ENCODE measurements at regions not wholly inside any gene's neighbourhood (a gene's known extent, or its start where the extent isn't known, plus 50 kb on each side); places are given as distances from the start of the nearest gene placed in this dataset.

DNA sequence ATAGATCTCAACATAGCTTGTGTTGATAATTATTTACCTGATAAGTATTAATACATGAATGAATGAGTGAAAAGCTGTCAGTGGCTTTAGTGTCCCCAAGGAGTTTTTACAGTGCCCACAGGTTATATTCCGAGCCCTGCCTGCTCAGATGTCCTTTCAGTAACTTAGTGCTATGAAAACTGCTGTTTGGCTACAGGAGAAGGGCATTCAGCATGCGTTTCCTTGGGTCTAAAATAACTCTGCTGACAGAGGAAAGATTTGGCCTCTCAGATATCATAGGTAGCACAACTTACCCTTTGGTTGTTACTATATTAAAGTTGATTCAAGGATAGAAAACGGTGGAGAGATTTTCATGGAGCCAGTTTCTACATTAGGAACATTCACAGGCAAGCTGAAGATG is 241.0 kb downstream of the ETAA1 start:
- no peak for ATAC-seq (replicated peaks)
- peaks cover 3% of the 10 kb centered on the region for H3K9me3 Mint-ChIP-seq
- H3K4me3 Mint-ChIP-seq = no peak overlapping the region
- H3K27me3 Mint-ChIP-seq = peaks cover 11% of the 10 kb centered on the region
- no peaks in the 10 kb centered on the region for H3K4me1 Mint-ChIP-seq
- H3K27ac Mint-ChIP-seq = no peak overlapping the region
- no peaks in the 10 kb centered on the region for H3K36me3 Mint-ChIP-seq (ENCODE audit: low read depth)

DNA sequence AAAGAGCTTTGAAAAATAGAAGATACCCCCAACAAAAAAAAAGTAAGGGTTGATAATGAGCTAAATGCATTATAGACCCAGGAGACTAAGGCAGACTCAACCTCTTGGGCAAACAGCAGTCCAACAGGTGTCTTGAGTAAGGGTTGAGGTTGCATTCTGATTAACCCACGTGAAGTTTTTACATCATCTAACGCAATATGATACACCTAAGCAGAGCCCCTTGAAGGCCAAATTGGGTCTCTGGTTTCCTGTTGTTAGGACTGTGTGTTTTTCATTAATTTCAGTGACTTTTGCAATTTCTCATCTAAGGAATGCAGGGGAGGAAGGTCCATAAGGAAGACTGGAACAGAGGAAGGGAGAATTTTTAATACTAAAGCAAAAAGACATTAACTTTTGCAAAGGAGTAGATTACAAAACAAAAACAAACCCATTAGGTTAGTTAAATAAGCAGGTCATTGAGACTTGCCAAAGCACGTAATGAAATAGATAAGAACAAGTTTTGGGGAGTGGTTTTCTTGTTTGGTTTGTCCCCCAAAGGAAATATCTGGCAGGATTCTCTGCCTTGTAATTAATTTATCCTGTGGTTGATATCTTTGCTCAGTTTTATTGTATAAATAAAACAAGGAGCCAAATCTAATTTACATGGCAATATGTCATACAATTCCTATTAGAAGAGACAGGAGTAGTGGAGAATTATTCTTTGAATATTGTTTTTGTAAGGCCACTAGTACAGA is 244.3 kb downstream of the ETAA1 start:
- H3K36me3 Mint-ChIP-seq (ENCODE audit: low read depth) = no peaks in the 10 kb centered on the region
- ATAC-seq (replicated peaks) = no peak
- H3K27ac Mint-ChIP-seq = no peak overlapping the region
- H3K4me3 Mint-ChIP-seq = no peak overlapping the region
- peaks cover 19% of the 10 kb centered on the region for H3K27me3 Mint-ChIP-seq
- H3K4me1 Mint-ChIP-seq = no peaks in the 10 kb centered on the region
- H3K9me3 Mint-ChIP-seq = peaks cover 6% of the 10 kb centered on the region

DNA sequence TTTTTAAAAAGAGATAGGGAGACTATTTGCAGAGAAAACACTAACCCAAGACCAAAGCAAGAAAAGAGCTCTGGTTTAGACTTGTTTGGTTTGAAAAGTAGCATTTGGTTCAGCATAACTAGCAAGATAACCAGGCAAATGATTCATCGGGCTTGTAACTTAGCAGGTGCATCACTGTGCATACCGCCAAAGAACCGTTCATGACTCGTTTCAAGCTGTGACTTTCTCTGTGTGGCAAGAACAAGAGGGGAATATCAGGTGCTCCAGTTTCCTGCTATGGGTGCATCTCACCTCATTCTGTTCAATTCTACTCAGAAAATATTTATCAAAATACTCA is 244.9 kb downstream of the ETAA1 start:
- Mint-ChIP-seq H3K36me3 (ENCODE audit: low read depth) (no peaks in the 10 kb centered on the region), H3K9me3 (peaks cover 6% of the 10 kb centered on the region), H3K4me1 (no peaks in the 10 kb centered on the region), H3K27ac (no peak overlapping the region), H3K4me3 (no peak overlapping the region), H3K27me3 (peaks cover 19% of the 10 kb centered on the region)
- no peak for ATAC-seq (replicated peaks)

DNA sequence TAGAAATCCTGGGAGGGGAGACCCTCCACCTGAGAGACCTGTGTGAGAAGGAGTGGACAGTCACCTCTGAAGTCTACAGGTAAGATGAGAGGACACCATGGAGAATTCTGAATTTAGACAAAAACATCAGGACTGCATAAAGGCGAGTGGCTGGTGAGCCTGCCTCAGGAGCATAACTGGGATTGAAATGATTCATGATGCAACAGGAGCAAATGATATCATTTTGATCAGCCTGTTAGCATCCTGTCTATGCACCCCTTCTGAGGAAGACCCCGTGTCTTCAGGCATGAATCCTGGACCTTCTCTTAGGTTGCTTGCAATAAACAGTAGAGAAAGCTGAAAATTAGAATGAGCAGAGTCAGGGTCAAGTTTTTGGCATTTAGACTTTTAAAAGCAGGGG is 245.8 kb downstream of the ETAA1 start:
- peaks cover 6% of the 10 kb centered on the region for H3K9me3 Mint-ChIP-seq

DNA sequence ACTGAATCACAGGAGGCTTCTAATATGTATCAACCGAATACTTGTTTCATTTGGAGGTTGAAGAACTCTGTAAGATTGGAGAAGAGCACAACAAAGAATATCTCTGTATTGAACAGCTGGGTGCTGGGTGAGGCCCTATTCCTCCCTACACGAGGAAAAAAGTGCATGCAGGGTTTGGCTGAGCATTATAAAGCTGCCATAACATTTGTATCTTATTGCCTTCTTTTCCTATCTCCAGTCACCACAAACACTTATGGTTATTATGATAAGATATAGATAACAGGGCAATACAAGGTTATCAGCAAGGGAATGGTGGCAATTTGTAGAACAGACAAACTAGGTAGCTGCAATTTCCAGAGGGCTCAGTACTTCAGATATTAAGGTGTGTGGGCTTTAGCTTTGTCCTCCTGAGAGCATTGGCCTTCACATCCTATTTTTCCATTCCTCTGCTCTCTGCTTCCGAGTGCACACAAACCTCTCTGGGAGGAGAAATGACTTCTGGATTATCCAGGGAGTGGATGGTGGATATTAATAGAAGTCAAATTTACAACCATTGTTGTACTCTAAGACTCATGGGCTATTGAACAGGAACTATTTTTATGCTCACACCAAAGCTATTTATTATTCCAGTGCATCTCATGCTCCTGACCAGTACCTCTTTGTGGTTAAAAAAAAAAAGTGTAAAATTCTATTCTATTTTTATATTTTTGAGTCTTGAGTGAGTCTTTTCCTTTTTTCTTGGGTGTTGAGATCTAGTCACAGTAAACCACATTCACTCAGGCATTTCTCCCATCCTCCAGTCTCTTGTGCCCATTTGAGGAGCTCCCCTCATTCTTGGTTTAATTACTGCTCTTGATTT is 248.4 kb downstream of the ETAA1 start:
- no peaks in the 10 kb centered on the region for H3K4me1 Mint-ChIP-seq
- peaks cover 25% of the 10 kb centered on the region for H3K27me3 Mint-ChIP-seq
- H3K4me3 Mint-ChIP-seq = no peak overlapping the region
- no peak for ATAC-seq (replicated peaks)
- no peaks in the 10 kb centered on the region for H3K36me3 Mint-ChIP-seq (ENCODE audit: low read depth)
- H3K9me3 Mint-ChIP-seq = peaks cover 6% of the 10 kb centered on the region
- H3K27ac Mint-ChIP-seq = no peak overlapping the region

More for the DNA sequence above, 245.8 kb downstream of the ETAA1 start:
- no peak overlapping the region for H3K4me3 Mint-ChIP-seq
- H3K27ac Mint-ChIP-seq = no peak overlapping the region
- H3K36me3 Mint-ChIP-seq (ENCODE audit: low read depth) = no peaks in the 10 kb centered on the region
- ATAC-seq (replicated peaks) = no peak
- peaks cover 13% of the 10 kb centered on the region for H3K27me3 Mint-ChIP-seq
- H3K4me1 Mint-ChIP-seq = no peaks in the 10 kb centered on the region

DNA sequence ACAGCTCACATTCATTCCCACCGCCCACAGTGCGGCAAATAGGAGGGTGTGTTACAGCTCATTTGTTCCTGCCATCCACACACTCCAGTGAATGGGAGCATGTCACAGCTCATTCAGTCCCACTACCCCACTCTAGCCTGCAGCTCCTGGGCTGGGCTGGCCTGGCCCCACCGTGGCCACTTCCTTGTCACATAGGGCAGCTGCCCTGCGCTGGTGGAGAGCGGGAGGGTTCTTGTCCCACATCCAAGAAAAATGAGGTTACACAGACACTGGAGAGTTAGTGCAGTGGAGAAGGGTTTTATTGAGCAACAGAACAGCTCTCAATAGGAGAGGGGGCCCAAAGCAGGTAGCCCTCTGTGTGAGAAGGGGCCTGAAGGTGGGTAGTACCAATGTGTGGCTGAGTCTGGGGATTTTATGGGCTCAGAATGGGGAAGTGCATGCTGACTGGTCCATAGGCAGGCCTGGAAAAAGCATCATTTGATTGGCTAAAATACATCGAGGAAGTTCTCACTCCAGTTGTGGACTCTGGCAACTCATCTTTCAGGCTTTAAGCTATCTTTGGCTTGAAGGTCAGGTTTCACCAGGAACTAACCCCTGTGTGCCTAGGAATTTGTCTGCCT is 249.7 kb downstream of the ETAA1 start:
- Mint-ChIP-seq H3K4me3 (no peak overlapping the region), H3K27ac (no peak overlapping the region)
- ATAC-seq (replicated peaks) = no peak

DNA sequence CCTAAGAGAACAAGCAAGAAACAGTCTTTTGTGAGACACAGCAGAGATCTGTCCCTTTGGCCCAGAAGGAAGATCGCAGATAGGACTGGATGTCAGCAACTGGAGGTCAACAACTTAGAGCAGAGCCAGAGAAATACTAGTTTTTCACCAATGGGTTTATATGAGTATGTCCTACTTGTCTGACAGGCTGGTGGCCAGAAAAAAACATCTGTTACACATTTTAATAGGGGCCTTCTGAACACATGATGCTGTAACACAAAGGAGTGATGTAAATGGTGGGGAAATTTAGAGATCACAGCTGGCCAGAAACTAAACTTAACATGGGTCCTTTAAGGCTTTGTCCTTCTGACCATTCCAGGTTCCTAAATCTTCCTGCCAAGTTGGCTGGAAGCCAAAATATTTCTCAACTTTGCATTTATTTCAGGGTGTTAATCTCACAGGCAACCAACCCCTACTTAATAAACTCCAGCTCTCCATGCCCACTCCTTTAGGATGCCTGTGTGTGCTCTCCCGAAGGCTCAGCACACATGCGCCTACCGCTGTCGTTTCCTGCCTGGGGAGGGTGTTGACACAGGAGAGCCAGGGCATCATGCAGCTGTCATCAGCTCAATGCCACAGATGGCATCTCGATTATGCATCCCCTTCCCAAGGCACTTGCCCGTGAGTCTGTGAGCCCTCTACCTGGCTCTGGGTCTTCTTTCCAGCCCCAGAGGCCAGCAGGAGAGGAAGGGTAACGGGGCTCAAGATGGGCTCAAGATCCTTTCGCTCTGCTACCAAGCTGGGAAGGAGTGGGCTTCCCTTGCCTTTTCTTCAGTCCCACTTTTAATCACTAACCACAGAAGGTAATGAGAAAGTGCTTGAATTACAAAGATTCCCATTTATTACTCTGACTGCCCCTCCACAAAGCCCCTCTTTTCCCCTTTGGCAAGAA is 252.5 kb downstream of the ETAA1 start:
- no peaks in the 10 kb centered on the region for H3K36me3 Mint-ChIP-seq (ENCODE audit: low read depth)
- ATAC-seq (replicated peaks) = no peak
- H3K4me1 Mint-ChIP-seq = no peaks in the 10 kb centered on the region
- peaks cover 19% of the 10 kb centered on the region for H3K27me3 Mint-ChIP-seq
- no peak overlapping the region for H3K27ac Mint-ChIP-seq
- peaks cover 10% of the 10 kb centered on the region for H3K9me3 Mint-ChIP-seq
- H3K4me3 Mint-ChIP-seq = no peak overlapping the region

More for the DNA sequence above, 249.7 kb downstream of the ETAA1 start:
- no peaks in the 10 kb centered on the region for H3K4me1 Mint-ChIP-seq
- H3K27me3 Mint-ChIP-seq = peaks cover 22% of the 10 kb centered on the region
- peaks cover 6% of the 10 kb centered on the region for H3K9me3 Mint-ChIP-seq
- H3K36me3 Mint-ChIP-seq (ENCODE audit: low read depth) = no peaks in the 10 kb centered on the region

DNA sequence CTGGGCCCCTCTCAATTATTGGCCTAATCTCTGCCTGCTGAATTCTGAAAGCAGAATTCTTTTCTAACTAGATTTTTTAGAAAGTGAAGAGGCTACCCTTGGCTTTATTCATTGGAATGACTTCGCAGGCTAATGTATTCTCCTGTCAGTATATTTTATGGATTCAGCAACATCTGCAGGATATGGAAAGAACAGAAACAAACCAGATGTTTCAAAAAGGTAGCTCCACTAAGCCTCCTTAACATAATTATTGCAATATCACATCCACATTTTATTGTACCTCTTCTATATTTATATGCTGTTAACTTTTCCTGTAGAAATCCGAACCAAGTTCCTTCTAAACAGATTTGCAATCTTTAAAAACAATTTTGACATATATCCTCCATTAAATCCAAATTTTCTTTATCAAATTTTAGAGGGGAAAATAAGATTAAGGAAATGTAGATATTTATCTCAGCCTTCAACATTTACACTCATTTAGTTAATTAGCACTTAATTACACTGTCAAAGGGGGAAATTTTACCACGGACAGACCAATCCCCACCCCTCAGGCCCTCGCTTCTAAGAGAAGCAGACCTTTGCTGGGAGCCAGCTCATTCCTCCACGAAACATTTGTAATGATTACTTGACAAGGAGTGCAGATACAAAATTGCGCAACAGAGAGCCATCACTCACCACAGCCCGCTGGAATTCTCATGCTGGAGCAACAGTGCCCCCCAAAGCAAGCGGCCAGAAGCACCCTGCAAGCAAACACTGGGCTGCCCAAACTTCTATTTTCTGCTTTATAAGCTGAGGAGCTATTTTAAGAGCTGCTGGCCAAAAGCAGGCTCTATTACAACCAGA is 253.4 kb downstream of the ETAA1 start:
- no peak overlapping the region for H3K4me3 Mint-ChIP-seq
- H3K27me3 Mint-ChIP-seq = peaks cover 19% of the 10 kb centered on the region
- no peak overlapping the region for H3K27ac Mint-ChIP-seq
- peaks cover 10% of the 10 kb centered on the region for H3K9me3 Mint-ChIP-seq
- ATAC-seq (replicated peaks) = no peak
- H3K36me3 Mint-ChIP-seq (ENCODE audit: low read depth) = no peaks in the 10 kb centered on the region
- H3K4me1 Mint-ChIP-seq = no peaks in the 10 kb centered on the region

DNA sequence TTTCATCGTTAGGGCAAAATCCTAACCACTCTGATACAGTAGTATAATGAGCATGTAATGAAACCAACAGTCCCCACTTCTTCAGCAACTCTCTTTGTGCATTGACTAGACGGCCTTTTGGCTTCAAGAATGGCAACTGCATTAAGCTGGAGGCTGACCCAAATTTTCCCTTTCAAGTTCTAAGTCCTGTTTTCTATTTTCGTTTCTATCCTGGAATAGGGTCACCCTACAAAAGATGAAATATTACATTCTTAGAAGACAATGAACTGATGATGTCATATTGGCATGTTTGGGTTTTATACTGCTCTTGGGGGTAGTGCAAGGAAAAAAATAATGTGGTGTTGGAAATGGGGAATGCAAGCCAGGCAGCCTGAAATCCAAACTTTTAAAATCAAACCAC is 254.4 kb downstream of the ETAA1 start:
- no peak overlapping the region for H3K4me3 Mint-ChIP-seq
- H3K36me3 Mint-ChIP-seq (ENCODE audit: low read depth) = no peaks in the 10 kb centered on the region
- no peaks in the 10 kb centered on the region for H3K4me1 Mint-ChIP-seq
- H3K27ac Mint-ChIP-seq = no peak overlapping the region
- no peak for ATAC-seq (replicated peaks)
- peaks cover 10% of the 10 kb centered on the region for H3K9me3 Mint-ChIP-seq
- H3K27me3 Mint-ChIP-seq = peaks cover 19% of the 10 kb centered on the region

DNA sequence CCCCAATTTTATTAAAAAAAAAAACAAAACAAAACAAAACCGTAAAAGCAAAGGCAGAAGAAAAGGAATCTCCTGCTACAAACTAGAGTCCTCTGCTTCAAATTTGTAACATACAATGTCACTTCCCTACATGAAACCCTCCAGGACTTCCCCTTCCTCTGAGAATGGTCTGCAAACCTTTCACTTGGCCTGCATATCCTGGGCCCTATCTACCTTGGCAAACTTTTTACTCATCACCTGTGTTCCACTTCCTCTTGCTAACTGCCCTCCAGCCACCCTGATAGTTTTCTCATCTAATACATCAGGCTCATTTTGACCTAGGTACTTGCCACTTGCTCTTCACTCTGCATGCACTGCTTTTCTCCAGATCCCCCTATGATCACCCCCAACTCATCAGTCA is 255.5 kb downstream of the ETAA1 start:
- H3K27ac Mint-ChIP-seq = no peak overlapping the region
- H3K4me3 Mint-ChIP-seq = no peak overlapping the region
- ATAC-seq (replicated peaks) = no peak
- no peaks in the 10 kb centered on the region for H3K36me3 Mint-ChIP-seq (ENCODE audit: low read depth)
- peaks cover 10% of the 10 kb centered on the region for H3K9me3 Mint-ChIP-seq
- H3K27me3 Mint-ChIP-seq = peaks cover 19% of the 10 kb centered on the region
- H3K4me1 Mint-ChIP-seq = no peaks in the 10 kb centered on the region

DNA sequence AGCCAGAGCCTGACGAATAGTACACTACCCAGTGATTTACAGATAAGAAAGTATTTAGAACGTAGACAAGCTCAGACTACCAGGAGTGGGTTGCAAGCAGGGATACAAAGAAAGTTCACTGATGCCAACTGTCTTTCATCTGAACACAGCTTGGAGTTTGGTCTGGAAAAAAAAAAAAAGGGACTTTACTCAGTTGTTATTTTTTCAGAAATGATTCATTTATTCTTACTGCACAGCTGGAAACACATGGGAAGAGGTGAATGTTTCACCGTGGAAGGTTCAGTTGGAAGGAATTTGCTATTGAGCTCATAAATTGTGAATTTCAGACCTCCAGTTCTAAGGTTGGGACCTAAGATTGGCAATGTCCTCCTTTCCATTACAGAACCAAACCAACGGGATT is 259.7 kb downstream of the ETAA1 start:
- no peak for ATAC-seq (replicated peaks)
- Mint-ChIP-seq H3K36me3 (ENCODE audit: low read depth) (no peaks in the 10 kb centered on the region), H3K27ac (no peak overlapping the region), H3K4me3 (no peak overlapping the region), H3K4me1 (no peaks in the 10 kb centered on the region), H3K9me3 (peaks cover 10% of the 10 kb centered on the region), H3K27me3 (peaks cover 7% of the 10 kb centered on the region)

DNA sequence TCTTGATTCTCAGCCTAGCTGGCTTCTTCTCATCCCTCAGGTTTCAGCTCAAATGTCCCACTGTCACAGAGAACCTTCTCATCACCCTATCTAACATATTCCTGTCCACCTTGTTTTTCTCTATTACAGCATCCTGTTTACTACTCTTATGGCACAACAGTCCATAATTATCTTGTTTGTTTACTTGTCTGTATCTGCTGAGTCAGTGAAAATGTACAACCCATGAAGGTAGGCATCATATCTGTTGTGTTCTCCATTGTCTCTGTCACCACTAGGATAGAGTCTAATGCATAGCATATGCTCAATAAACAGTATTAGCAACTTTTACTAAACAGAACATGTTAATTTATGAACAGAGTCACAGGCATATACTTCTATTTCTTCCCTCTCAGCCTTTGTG is 261.7 kb downstream of the ETAA1 start:
- no peak overlapping the region for H3K4me3 Mint-ChIP-seq
- no peaks in the 10 kb centered on the region for H3K27me3 Mint-ChIP-seq
- H3K27ac Mint-ChIP-seq = no peak overlapping the region
- no peaks in the 10 kb centered on the region for H3K36me3 Mint-ChIP-seq (ENCODE audit: low read depth)
- no peaks in the 10 kb centered on the region for H3K4me1 Mint-ChIP-seq
- peaks cover under 1% of the 10 kb centered on the region for H3K9me3 Mint-ChIP-seq
- ATAC-seq (replicated peaks) = no peak

DNA sequence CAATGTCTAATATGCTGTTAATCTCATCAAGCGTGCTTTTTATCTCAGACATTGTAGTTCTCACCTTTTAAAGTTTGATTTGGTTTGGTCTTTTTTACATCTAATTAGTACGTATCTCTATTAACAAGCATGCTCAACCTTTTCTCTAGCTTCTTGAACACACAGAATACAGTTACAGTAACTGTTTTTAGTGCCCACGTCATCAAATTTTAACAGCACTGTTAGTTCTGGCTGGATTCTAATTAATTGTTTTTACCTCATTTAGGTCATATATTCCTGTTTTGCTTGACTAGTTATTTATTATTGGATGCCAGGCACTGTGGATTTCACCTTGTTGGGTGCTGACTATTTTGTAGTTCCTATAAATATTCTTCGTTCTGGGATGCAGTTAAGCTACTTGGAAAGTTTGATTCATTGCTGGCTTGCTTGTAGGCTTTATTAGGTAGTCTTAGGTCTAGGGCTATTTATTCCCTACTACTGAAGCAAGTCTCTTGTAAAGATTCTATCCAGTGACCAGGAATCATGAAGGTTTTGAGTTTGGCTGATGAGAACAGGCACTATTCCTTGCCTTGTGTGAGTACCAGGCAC is 263.0 kb downstream of the ETAA1 start:
- no peaks in the 10 kb centered on the region for H3K4me1 Mint-ChIP-seq
- H3K36me3 Mint-ChIP-seq (ENCODE audit: low read depth) = no peaks in the 10 kb centered on the region
- no peaks in the 10 kb centered on the region for H3K9me3 Mint-ChIP-seq
- ATAC-seq (replicated peaks) = no peak
- no peaks in the 10 kb centered on the region for H3K27me3 Mint-ChIP-seq
- no peak overlapping the region for H3K4me3 Mint-ChIP-seq
- H3K27ac Mint-ChIP-seq = no peak overlapping the region

Data from activated T-helper 17 cell treated with anti-CD3 and anti-CD28 coated beads, Interleukin-2, amount 50 U/mL, for 72 hours (primary cell).